ENCODE measurements at regions not wholly inside any gene's neighbourhood (a gene's known extent, or its start where the extent isn't known, plus 50 kb on each side); places are given as distances from the start of the nearest gene placed in this dataset.

- no peak for DNase-seq
- Histone ChIP-seq H3K4me1 (no peaks in the 10 kb centered on the region), H3K9me3 (no peaks in the 10 kb centered on the region), H3K27ac (no peak overlapping the region), H3K36me3 (ENCODE audit: low read depth, missing control alignments) (no peaks in the 10 kb centered on the region), H3K27me3 (no peaks in the 10 kb centered on the region), H3K4me3 (no peak overlapping the region)
- intact Hi-C loops (cut with DNase I; ENCODE audit: low total_unique reads): no loop called here
- 88 to 89% methylated on average over 2 of the region's 2 CpGs for WGBS, 2 donors
- TF ChIP-seq, protein P1, sequence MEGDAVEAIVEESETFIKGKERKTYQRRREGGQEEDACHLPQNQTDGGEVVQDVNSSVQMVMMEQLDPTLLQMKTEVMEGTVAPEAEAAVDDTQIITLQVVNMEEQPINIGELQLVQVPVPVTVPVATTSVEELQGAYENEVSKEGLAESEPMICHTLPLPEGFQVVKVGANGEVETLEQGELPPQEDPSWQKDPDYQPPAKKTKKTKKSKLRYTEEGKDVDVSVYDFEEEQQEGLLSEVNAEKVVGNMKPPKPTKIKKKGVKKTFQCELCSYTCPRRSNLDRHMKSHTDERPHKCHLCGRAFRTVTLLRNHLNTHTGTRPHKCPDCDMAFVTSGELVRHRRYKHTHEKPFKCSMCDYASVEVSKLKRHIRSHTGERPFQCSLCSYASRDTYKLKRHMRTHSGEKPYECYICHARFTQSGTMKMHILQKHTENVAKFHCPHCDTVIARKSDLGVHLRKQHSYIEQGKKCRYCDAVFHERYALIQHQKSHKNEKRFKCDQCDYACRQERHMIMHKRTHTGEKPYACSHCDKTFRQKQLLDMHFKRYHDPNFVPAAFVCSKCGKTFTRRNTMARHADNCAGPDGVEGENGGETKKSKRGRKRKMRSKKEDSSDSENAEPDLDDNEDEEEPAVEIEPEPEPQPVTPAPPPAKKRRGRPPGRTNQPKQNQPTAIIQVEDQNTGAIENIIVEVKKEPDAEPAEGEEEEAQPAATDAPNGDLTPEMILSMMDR (IDR thresholded peaks at IDR 0.05): no peak
- no peak for TF ChIP-seq POLR2A (IDR thresholded peaks at IDR 0.05)
Measured at GRCh38 chr11:80783561-80783960, 1342.7 kb upstream of the TENM4 start.

DNA sequence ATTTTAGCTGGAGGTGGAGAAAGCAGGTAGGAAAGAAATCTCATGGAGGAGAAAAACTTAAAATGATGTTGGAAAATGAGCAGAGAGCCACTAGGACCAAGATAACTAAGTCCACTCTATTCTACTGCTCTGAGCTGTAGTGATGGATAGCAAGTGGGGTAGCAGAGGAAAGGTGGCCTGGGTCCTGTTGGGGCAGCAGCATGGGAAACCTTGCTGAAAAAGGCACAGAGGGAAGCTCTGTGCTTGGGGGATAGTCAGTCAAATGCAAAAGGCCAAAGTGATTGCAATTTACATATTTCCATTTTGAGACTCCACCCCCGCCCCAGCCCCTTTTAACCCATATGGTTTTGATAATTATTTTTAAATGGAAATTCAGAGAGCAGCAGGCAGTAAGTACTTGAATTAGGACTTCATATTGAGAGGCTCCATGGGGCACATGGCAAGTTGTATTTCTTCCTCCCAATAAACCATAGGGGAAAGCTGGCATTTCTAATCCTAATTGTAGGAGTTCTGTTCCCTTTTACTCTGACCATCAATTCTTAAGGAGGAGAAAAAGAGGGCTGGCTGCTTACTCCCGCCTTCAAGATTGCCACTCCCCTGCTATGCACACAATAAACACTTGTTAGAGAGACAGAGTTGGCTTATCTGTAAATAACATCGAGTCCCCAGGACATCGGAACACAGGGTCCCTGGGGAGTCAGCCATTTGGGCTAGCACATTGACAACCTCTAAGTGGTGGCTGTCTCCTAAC, 1341.5 kb upstream of the TENM4 start:
- DNase-seq: no peak
- Histone ChIP-seq H3K9me3 (no peaks in the 10 kb centered on the region), H3K27ac (no peak overlapping the region), H3K4me3 (no peak overlapping the region), H3K36me3 (ENCODE audit: low read depth, missing control alignments) (no peaks in the 10 kb centered on the region), H3K4me1 (no peaks in the 10 kb centered on the region), H3K27me3 (no peaks in the 10 kb centered on the region)
- intact Hi-C loops (cut with DNase I; ENCODE audit: low total_unique reads): no loop called here
- TF ChIP-seq POLR2A (IDR thresholded peaks at IDR 0.05): no peak
- TF ChIP-seq, protein P1 (IDR thresholded peaks at IDR 0.05): no peak
- WGBS, 2 donors: 55 to 61% methylated on average over 4 of the region's 4 CpGs

DNA sequence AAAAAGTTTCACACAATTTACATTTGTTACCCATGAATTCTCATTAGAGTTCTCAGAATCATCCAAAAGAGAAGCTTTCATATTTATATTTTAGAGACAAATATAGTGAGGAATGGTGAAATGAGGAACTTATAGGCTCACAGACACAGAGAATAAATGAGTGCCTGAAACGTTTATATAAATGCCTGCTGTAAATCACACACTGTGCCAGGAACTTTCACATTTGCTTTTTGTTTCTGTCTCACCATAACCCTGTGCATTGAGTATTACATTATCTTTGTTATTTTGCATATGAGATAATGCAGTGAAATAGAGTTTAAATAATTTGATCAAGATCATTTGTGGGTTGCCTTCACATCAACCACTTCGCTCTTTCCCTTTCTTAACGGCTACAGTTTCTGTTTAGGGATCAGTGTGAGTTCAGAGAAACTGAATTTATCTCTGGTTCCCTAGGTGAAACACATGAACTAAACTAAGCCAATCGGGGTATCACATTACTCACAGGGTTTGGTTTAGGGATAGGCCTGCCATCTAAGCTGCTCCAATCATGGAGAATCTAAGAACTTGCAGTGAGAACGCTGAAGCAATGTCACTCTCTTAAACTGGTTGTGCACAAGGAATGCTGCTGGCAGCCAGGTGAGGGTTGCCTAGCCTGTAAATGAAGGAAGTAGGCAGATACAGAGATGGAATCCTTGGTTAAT, 1339.2 kb upstream of the TENM4 start:
- DNase-seq: no peak
- no peak overlapping the region for H3K4me3 ChIP-seq
- H3K27ac ChIP-seq: no peak overlapping the region
- H3K27me3 ChIP-seq: no peaks in the 10 kb centered on the region
- intact Hi-C loops (cut with DNase I; ENCODE audit: low total_unique reads): no loop called here
- no peaks in the 10 kb centered on the region for H3K4me1 ChIP-seq
- TF ChIP-seq POLR2A (IDR thresholded peaks at IDR 0.05): no peak
- TF ChIP-seq, protein P1 (IDR thresholded peaks at IDR 0.05): no peak
- H3K9me3 ChIP-seq: no peaks in the 10 kb centered on the region
- 42 to 47% methylated on average over 5 of the region's 5 CpGs for WGBS, 2 donors
- H3K36me3 ChIP-seq (ENCODE audit: low read depth, missing control alignments): no peaks in the 10 kb centered on the region

GRCh38 chr11:80778941-80779340, 1338.1 kb upstream of the TENM4 start:
- WGBS, 2 donors: 77 to 88% methylated on average over 3 of the region's 3 CpGs
- Histone ChIP-seq H3K27me3 (no peaks in the 10 kb centered on the region), H3K9me3 (no peaks in the 10 kb centered on the region), H3K36me3 (ENCODE audit: low read depth, missing control alignments) (no peaks in the 10 kb centered on the region), H3K27ac (no peak overlapping the region), H3K4me1 (no peaks in the 10 kb centered on the region), H3K4me3 (no peak overlapping the region)
- DNase-seq: no peak
- intact Hi-C loops (cut with DNase I; ENCODE audit: low total_unique reads): no loop called here
- TF ChIP-seq POLR2A (IDR thresholded peaks at IDR 0.05): no peak
- TF ChIP-seq, protein P1 (IDR thresholded peaks at IDR 0.05): no peak
